Gastrocnemius medialis (tissue), 4 donors: ENCODE measurements at regions not wholly inside any gene's neighbourhood (a gene's known extent, or its start where the extent isn't known, plus 50 kb on each side); places are given as distances from the start of the nearest gene placed in this dataset.
"Not testable (repeated sequence)": the region's sequence is repeated elsewhere in the genome, so short reads cannot be mapped to it uniquely, and the experiment has no call there.

Experiments used
- CTCF ChIP-seq, 5 experiments: fragments of 450-650 bp in 3 of 5; fragments of 200-600 bp in 2 of 5; sonication (generic) in 2 of 5; IDR thresholded peaks in 4 of 5; conservative IDR thresholded peaks in 1 of 5; 1 replicate in 4 of 5; 2 replicates in 1 of 5; pipeline ENCODE4 v1.5.1; 2016 to 2019; ENCODE audit warnings: antibody characterized with exemption in 5 of 5, mild to moderate bottlenecking in 3 of 5, moderate library complexity in 3 of 5
- POLR2A ChIP-seq, 2 donors: fragments of 450-650 bp; IDR thresholded peaks; one replicate each; pipeline ENCODE4 v1.6.1; 2017; ENCODE audit warnings: antibody characterized with exemption in 2 of 2, mild to moderate bottlenecking in 2 of 2, moderate library complexity in 2 of 2

- not testable (repeated sequence) for TF ChIP-seq CTCF (IDR thresholded peaks at IDR 0.05 in 4 of 5, conservative IDR thresholded peaks at IDR 0.05 in 1 of 5); POLR2A (IDR thresholded peaks at IDR 0.05)
Measured at GRCh38 chr7:76852362-76852761, 179.8 kb downstream of the SPDYE17 start.
